Thymus (tissue), 11 donors: ENCODE measurements at regions not wholly inside any gene's neighbourhood (a gene's known extent, or its start where the extent isn't known, plus 50 kb on each side); places are given as distances from the start of the nearest gene placed in this dataset.

Experiments used
- DNase-seq, 9 donors: peaks; one replicate each; pipeline ENCODE4 v3.0.0-alpha.2; 2013; ENCODE audit warnings: low spot score in 9 of 9, low read depth in 6 of 9, missing footprints in 1 of 9
- H3K27ac ChIP-seq, 2 donors: one replicate each; pipeline ENCODE4 v1.5.1; 2013; ENCODE audit warnings: control low read depth in 1 of 2, low read depth in 1 of 2, low read length in 1 of 2, mild to moderate bottlenecking in 1 of 2, moderate library complexity in 1 of 2
- H3K27me3 ChIP-seq, 2 donors: one replicate each; pipeline ENCODE4 v1.5.1; 2013; ENCODE audit warnings: low read length in 1 of 2; ENCODE audit not compliant: control insufficient read depth in 2 of 2, insufficient read depth in 1 of 2
- H3K36me3 ChIP-seq, 2 donors: one replicate each; pipeline ENCODE4 v1.5.1; 2013; ENCODE audit warnings: low read length in 1 of 2, mild to moderate bottlenecking in 1 of 2, moderate library complexity in 1 of 2; ENCODE audit not compliant: control insufficient read depth in 2 of 2, insufficient read depth in 2 of 2
- H3K4me1 ChIP-seq, 2 donors: one replicate each; pipeline ENCODE4 v1.5.1; 2013; ENCODE audit warnings: low read length in 2 of 2; ENCODE audit not compliant: control insufficient read depth in 2 of 2, insufficient read depth in 2 of 2
- H3K4me3 ChIP-seq, 2 donors: one replicate each; pipeline ENCODE4 v1.5.1; 2013; ENCODE audit warnings: low read length in 2 of 2, control low read depth in 1 of 2, mild to moderate bottlenecking in 1 of 2
- H3K9me3 ChIP-seq, 2 donors: one replicate each; pipeline ENCODE4 v1.5.1; 2013; ENCODE audit warnings: low read length in 1 of 2, mild to moderate bottlenecking in 1 of 2; ENCODE audit not compliant: control insufficient read depth in 2 of 2, insufficient read depth in 1 of 2
- WGBS: extraction: QIAGEN DNeasy Blood & Tissue Kit; methylation state at CpG from one replicate; pipeline ENCODE4 v1.1.7; 2013; 5-methylcytosine and 5-hydroxymethylcytosine counted together
- donor health status: healthy.

DNA sequence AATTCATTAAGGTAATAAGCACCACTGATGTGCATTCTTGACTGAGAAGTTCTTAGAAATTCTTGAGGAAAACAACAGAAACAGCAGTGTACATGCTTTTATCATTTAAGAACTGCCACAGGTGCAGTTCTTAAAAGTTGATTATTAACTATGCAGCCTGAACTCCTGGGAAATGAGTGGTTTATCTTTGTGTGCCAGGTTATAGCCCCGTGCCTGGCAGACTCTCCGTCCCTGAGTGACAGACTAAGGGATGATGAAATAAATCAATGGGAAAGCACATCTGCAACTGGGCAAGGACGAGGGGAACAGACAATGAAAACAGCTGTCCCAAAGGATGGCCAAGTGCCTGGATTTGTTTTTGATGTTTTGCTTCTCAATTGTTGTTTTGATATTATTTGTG, 84.4 kb upstream of the SPATA13 start:
- DNase-seq: no peak
- Histone ChIP-seq H3K4me1 (peaks cover 2 to 30% of the 10 kb centered on the region in 2 donors), H3K27ac (peak overlapping the region in 1 of 2 donors; percentile 75), H3K36me3 (no peaks in the 10 kb centered on the region), H3K27me3 (no peaks in the 10 kb centered on the region), H3K4me3 (no peak overlapping the region), H3K9me3 (no peaks in the 10 kb centered on the region)
- WGBS: 47% methylated on average over 3 of the region's 3 CpGs

GRCh38 chr13:24076636-24077035, 83.9 kb upstream of the SPATA13 start:
- 89% methylated on average over 8 of the region's 8 CpGs for WGBS
- peak overlapping the region in 1 of 2 donors; percentile 75 for H3K27ac ChIP-seq
- no peaks in the 10 kb centered on the region for H3K27me3 ChIP-seq
- peaks cover 2 to 30% of the 10 kb centered on the region in 2 donors for H3K4me1 ChIP-seq
- H3K9me3 ChIP-seq: no peaks in the 10 kb centered on the region
- peak in 1 of 9 donors; percentile 46 for DNase-seq
- H3K36me3 ChIP-seq: no peaks in the 10 kb centered on the region
- no peak overlapping the region for H3K4me3 ChIP-seq

GRCh38 chr13:24080134-24080533, 80.4 kb upstream of the SPATA13 start:
- Histone ChIP-seq H3K27me3 (no peaks in the 10 kb centered on the region), H3K9me3 (no peaks in the 10 kb centered on the region), H3K36me3 (no peaks in the 10 kb centered on the region), H3K4me1 (peaks cover 0 to 47% of the 10 kb centered on the region in 2 donors), H3K4me3 (no peak overlapping the region), H3K27ac (no peak overlapping the region)
- WGBS: 96% methylated on average over 5 of the region's 5 CpGs
- DNase-seq: no peak

DNA sequence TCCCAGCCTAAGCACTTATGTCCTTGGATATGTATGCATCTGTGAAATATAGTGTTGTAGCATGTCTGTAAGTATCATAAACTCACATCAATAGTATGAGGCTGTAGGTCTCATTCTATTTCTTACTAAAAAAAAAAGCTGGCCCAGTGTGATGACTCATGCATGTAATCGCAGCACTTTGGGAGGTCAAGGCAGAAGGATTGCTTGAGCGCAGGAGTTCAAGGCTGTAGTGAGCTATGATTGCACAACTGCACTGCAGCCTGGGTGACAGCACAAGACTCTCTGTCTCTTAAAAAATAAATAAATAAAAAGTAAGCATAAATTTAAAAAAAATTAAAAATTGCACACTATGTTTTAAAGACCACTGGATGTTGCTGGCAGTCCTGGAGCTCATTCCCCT, 79.1 kb upstream of the SPATA13 start:
- DNase-seq: no peak
- Histone ChIP-seq H3K27me3 (no peaks in the 10 kb centered on the region), H3K4me3 (no peak overlapping the region), H3K4me1 (peaks cover 0 to 49% of the 10 kb centered on the region in 2 donors), H3K27ac (no peak overlapping the region), H3K9me3 (no peaks in the 10 kb centered on the region), H3K36me3 (no peaks in the 10 kb centered on the region)
- over 99% methylated on average over 2 of the region's 2 CpGs for WGBS

GRCh38 chr13:24083141-24083540, 77.4 kb upstream of the SPATA13 start:
- Histone ChIP-seq H3K27ac (no peak overlapping the region), H3K4me3 (no peak overlapping the region), H3K27me3 (no peaks in the 10 kb centered on the region), H3K36me3 (no peaks in the 10 kb centered on the region), H3K4me1 (peaks cover 0 to 44% of the 10 kb centered on the region in 2 donors), H3K9me3 (no peaks in the 10 kb centered on the region)
- no peak for DNase-seq
- 96% methylated on average over 5 of the region's 5 CpGs for WGBS

DNA sequence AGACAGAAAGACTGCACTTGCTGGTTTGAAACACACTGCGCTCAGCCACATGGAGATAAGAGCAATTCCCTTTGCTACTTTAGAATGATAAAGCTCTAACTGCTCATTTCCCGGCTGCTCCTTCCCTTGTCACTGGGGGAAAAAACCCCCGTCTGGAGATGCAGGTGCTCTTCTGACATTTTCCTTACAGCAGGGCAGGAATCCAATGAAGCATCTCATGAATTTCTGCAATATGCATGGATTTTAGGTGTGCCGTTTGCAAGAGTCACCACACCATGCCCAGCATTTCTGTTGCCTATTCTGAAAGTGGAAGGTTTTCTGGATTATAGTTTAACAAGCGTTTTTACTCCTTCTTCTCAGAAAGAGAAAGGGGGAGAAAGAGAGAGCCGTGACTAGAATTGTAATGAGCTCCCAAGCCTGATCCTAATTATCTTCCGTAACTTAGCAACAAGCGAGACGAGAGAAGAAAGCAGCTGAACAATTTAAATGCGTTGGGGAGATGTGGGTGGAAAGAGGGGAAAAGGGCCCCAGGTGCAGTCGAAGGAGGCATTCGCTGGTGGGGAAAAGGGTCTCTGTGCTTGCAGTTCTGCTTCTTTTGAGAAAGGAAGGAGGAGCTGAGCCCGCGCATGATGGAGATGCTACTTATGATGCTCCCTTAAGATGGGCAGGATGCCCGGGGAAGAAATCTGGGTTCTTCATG, 76.6 kb upstream of the SPATA13 start:
- no peak overlapping the region for H3K4me3 ChIP-seq
- no peaks in the 10 kb centered on the region for H3K9me3 ChIP-seq
- DNase-seq: no peak
- peaks cover 0 to 44% of the 10 kb centered on the region in 2 donors for H3K4me1 ChIP-seq
- whole genome bisulfite sequencing: 74% methylated on average over 15 of the region's 15 CpGs
- no peaks in the 10 kb centered on the region for H3K36me3 ChIP-seq
- H3K27ac ChIP-seq: no peak overlapping the region
- H3K27me3 ChIP-seq: no peaks in the 10 kb centered on the region

DNA sequence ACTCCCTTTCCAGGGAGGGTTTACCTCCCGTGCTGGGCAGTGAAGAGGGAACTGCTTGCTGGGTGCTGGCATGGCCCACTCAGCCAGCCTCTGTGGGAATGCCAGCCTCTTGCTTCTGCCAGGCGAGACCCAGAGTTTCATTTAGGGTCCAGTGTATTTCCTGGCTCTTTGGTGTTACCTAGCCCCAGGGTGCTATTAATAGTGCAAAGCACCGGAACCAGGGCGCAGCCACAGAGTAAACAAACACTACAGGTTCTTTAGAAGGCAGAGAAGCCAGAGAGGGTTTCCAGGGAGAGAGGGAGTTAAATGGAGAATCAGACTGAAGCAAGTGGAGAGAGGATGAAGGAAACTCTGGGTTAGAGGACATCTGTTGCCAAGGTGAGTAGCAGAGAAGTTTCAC, 74.9 kb upstream of the SPATA13 start:
- no peaks in the 10 kb centered on the region for H3K27me3 ChIP-seq
- H3K36me3 ChIP-seq: no peaks in the 10 kb centered on the region
- no peak overlapping the region for H3K4me3 ChIP-seq
- peaks cover 0 to 44% of the 10 kb centered on the region in 2 donors for H3K4me1 ChIP-seq
- 92% methylated on average over 4 of the region's 4 CpGs for WGBS
- no peak for DNase-seq
- no peaks in the 10 kb centered on the region for H3K9me3 ChIP-seq
- H3K27ac ChIP-seq: no peak overlapping the region

DNA sequence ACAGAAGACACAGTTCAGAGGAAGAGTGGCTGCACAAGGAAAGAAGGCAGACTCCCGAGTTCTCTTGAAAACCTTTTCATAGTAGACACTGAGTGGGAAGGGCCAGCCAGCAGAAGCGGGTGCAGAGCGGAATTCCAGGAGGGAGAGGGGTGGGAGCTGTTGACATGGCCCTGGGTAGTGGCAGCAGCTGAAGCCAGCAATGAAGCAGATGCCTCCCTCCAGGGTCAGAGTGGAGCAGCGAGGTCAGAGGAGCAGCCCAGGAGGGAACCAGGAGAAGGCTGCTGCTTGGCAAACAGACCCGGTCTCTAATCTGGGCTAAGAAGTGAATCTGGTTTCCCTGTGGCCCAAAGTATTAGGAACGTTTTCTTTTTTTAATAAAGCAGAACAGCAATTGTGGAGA, 73.9 kb upstream of the SPATA13 start:
- H3K27me3 ChIP-seq: no peaks in the 10 kb centered on the region
- no peak overlapping the region for H3K4me3 ChIP-seq
- no peak overlapping the region for H3K27ac ChIP-seq
- no peaks in the 10 kb centered on the region for H3K36me3 ChIP-seq
- H3K4me1 ChIP-seq: peaks cover 0 to 44% of the 10 kb centered on the region in 2 donors
- DNase-seq: no peak
- 95% methylated on average over 6 of the region's 6 CpGs for WGBS
- no peaks in the 10 kb centered on the region for H3K9me3 ChIP-seq

GRCh38 chr13:24087605-24088225, 72.8 kb upstream of the SPATA13 start:
- no peak overlapping the region for H3K27ac ChIP-seq
- no peaks in the 10 kb centered on the region for H3K36me3 ChIP-seq
- no peaks in the 10 kb centered on the region for H3K9me3 ChIP-seq
- 82% methylated on average over 7 of the region's 7 CpGs for WGBS
- DNase-seq: no peak
- no peak overlapping the region for H3K4me3 ChIP-seq
- peaks cover 0 to 44% of the 10 kb centered on the region in 2 donors for H3K4me1 ChIP-seq
- H3K27me3 ChIP-seq: no peaks in the 10 kb centered on the region
